ENCODE measurements at regions not wholly inside any gene's neighbourhood (a gene's known extent, or its start where the extent isn't known, plus 50 kb on each side); places are given as distances from the start of the nearest gene placed in this dataset.

DNA sequence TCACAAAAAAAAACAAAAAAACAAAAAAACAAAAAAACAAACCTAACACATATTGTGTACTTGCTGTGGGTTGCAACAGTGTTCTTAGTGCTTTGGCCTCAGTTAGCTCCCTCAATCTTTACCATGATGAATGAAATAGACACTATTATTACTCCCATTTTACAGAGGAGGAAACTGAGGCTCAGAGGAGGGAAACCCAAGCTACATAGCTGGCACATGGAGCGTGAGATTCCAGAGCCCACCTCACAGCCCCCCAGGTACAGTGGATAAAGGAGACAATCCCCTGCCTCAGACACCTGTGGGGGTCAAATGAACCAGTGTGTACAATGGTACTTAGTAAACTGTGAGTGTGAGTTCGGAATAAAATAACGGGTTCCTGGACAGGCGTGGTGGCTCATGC lies 104.9 kb upstream of the SMAD3 start:
- no peak overlapping the region for H2BK5ac ChIP-seq (ENCODE audit: low read depth, low read length, poor library complexity, severe bottlenecking)
- no peak overlapping the region for H3K4me2 ChIP-seq (ENCODE audit: low read depth, low read length)
- H3K4ac ChIP-seq (ENCODE audit: low read depth, low read length) = no peak overlapping the region
- H2AK9ac ChIP-seq (replicated peaks; ENCODE audit: low read depth, low read length, poor library complexity) = no peak overlapping the region
- H4K91ac ChIP-seq (ENCODE audit: insufficient read depth, low read depth, low read length) = no peak overlapping the region
- in situ Hi-C loops (cut with MboI; ENCODE audit: low sequenced_read_pairs) = no loop called here
- H4K20me1 ChIP-seq (ENCODE audit: insufficient read depth, low read length) = no peaks in the 10 kb centered on the region; the same call in 1 of the 2 replicates
- H3K27ac ChIP-seq (ENCODE audit: insufficient read depth, low read length) = no peak overlapping the region
- no peak overlapping the region for H3K9ac ChIP-seq (ENCODE audit: low read depth, low read length)
- no peaks in the 10 kb centered on the region for H3K79me1 ChIP-seq (ENCODE audit: low read depth in 1 of 2, low read length in 2 of 2)
- H4K8ac ChIP-seq (ENCODE audit: low read depth in 2 of 2, low read length in 2 of 2) = no peak overlapping the region
- H3K9me3 ChIP-seq (ENCODE audit: control insufficient read depth, insufficient read depth, low read length) = no peaks in the 10 kb centered on the region
- no peak overlapping the region for H2BK120ac ChIP-seq (ENCODE audit: low read depth, low read length)
- no TSS peak for BruUV-seq (replicated peaks)
- POLR2A ChIA-PET (ENCODE audit: unreplicated experiment) = no interaction called here
- intact Hi-C loops (cut with micrococcal nuclease) = no loop called here
- no peak for ATAC-seq (ENCODE audit: low read depth)
- dilution Hi-C loops (cut with HindIII; ENCODE audit: low sequenced_read_pairs, unreplicated experiment) = no loop called here
- H3K14ac ChIP-seq (replicated peaks; ENCODE audit: low read depth, low read length) = no peak overlapping the region
- CTCF ChIA-PET = no interaction called here
- TF ChIP-seq RAD21 (IDR thresholded peaks at IDR 0.05; ENCODE audit: low read length) (no peak), SMC3 (IDR thresholded peaks at IDR 0.05; ENCODE audit: low read depth, low read length) (no peak), POLR2A (IDR thresholded peaks at IDR 0.05; ENCODE audit: low read depth, low read length) (no peak), RFX5 (IDR thresholded peaks at IDR 0.05; ENCODE audit: low read depth, low read length) (no peak), MAZ (IDR thresholded peaks at IDR 0.05; ENCODE audit: borderline replicate concordance, low read depth, low read length) (no peak), RCOR1 (IDR thresholded peaks at IDR 0.05; ENCODE audit: insufficient replicate concordance, low read length) (no peak), MXI1 (IDR thresholded peaks at IDR 0.05; ENCODE audit: borderline replicate concordance, low read depth, low read length) (no peak), CEBPB (IDR thresholded peaks at IDR 0.05; ENCODE audit: low read depth, low read length) (no peak), FOS (IDR thresholded peaks at IDR 0.05; ENCODE audit: low read depth, low read length) (no peak), MAFK (IDR thresholded peaks at IDR 0.05; ENCODE audit: low read depth, low read length) (no peak), CHD1 (IDR thresholded peaks at IDR 0.05; ENCODE audit: low read depth, low read length) (no peak), NFE2L2 (IDR thresholded peaks at IDR 0.05; ENCODE audit: low read depth, low read length) (no peak), BHLHE40 (IDR thresholded peaks at IDR 0.05; ENCODE audit: low read depth, low read length) (no peak)
- TF ChIP-seq, protein P1, sequence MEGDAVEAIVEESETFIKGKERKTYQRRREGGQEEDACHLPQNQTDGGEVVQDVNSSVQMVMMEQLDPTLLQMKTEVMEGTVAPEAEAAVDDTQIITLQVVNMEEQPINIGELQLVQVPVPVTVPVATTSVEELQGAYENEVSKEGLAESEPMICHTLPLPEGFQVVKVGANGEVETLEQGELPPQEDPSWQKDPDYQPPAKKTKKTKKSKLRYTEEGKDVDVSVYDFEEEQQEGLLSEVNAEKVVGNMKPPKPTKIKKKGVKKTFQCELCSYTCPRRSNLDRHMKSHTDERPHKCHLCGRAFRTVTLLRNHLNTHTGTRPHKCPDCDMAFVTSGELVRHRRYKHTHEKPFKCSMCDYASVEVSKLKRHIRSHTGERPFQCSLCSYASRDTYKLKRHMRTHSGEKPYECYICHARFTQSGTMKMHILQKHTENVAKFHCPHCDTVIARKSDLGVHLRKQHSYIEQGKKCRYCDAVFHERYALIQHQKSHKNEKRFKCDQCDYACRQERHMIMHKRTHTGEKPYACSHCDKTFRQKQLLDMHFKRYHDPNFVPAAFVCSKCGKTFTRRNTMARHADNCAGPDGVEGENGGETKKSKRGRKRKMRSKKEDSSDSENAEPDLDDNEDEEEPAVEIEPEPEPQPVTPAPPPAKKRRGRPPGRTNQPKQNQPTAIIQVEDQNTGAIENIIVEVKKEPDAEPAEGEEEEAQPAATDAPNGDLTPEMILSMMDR (conservative IDR thresholded peaks at IDR 0.05; ENCODE audit: low read depth, low read length) = no peak
- TF ChIP-seq, protein P2, sequence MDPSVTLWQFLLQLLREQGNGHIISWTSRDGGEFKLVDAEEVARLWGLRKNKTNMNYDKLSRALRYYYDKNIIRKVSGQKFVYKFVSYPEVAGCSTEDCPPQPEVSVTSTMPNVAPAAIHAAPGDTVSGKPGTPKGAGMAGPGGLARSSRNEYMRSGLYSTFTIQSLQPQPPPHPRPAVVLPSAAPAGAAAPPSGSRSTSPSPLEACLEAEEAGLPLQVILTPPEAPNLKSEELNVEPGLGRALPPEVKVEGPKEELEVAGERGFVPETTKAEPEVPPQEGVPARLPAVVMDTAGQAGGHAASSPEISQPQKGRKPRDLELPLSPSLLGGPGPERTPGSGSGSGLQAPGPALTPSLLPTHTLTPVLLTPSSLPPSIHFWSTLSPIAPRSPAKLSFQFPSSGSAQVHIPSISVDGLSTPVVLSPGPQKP (IDR thresholded peaks at IDR 0.05; ENCODE audit: borderline replicate concordance, low read depth, low read length) = no peak
- H3K56ac ChIP-seq (ENCODE audit: extremely low read depth, insufficient read depth, low read length) = no peak overlapping the region
- H3K4me3 ChIP-seq (ENCODE audit: insufficient read depth, low read depth, low read length) = no peak overlapping the region
- no peak overlapping the region for H2AFZ ChIP-seq (replicated peaks; ENCODE audit: low read length, poor library complexity)
- H3K18ac ChIP-seq (ENCODE audit: low read depth, low read length) = no peak overlapping the region
- peaks cover 5% of the 10 kb centered on the region for H3K27me3 ChIP-seq (ENCODE audit: control insufficient read depth, insufficient read depth, low read length)
- no peak for DNase-seq
- no peak overlapping the region for H2AK5ac ChIP-seq (ENCODE audit: low read depth, low read length)
- H4K5ac ChIP-seq (ENCODE audit: low read depth, low read length) = no peak overlapping the region
- no peak overlapping the region for H3K23ac ChIP-seq (ENCODE audit: low read depth, low read length)
- H2BK20ac ChIP-seq (ENCODE audit: low read depth, low read length) = no peak overlapping the region
- H2BK15ac ChIP-seq (ENCODE audit: low read depth, low read length) = no peak overlapping the region
- WGBS, 2 experiments (ENCODE audit: extremely low coverage in 2 of 2, insufficient read length in 1 of 2) = 80% methylated on average over 1 of the region's 4 CpGs; no CpG with 5 or more reads in 1 of the 2 experiments
- peaks cover 3% of the 10 kb centered on the region; the same call in 1 of the 2 replicates for H3K4me1 ChIP-seq (ENCODE audit: control insufficient read depth, insufficient read depth, low read length)
- peaks cover 8% of the 10 kb centered on the region; the same call in 1 of the 2 replicates for H3K9me1 ChIP-seq (ENCODE audit: insufficient read depth, low read length)
- no peaks in the 10 kb centered on the region for H3K36me3 ChIP-seq (ENCODE audit: control insufficient read depth, insufficient read depth, low read length)
